Stimulated activated CD8-positive, alpha-beta memory T cell treated with anti-CD3 and anti-CD28 coated beads, Interleukin-12 subunit alpha, Interleukin-12 subunit beta, amount 100 ng/mL, for 24 hours (primary cell): ENCODE measurements at regions not wholly inside any gene's neighbourhood (a gene's known extent, or its start where the extent isn't known, plus 50 kb on each side); places are given as distances from the start of the nearest gene placed in this dataset.

Experiments
- DNase-seq: peaks from one replicate; pipeline ENCODE4 v3.0.0-alpha.2; 2020; ENCODE audit errors: extremely low read depth

- DNase-seq, result no peak
These were observed 138.0 kb upstream of the GPC1 start for GRCh38 chr2:240297256-240298116.

GRCh38 chr2:240298117-240298790, 137.2 kb upstream of the GPC1 start:
- DNase-seq, result no peak

GRCh38 chr2:240298803-240299709, 136.4 kb upstream of the GPC1 start:
- DNase-seq, result no peak

- DNase-seq, result no peak
These were observed 135.8 kb upstream of the GPC1 start for GRCh38 chr2:240299710-240300068.

GRCh38 chr2:240300261-240300821, 135.1 kb upstream of the GPC1 start:
- DNase-seq, result no peak

GRCh38 chr2:240300840-240301239, 134.6 kb upstream of the GPC1 start:
- no peak for DNase-seq

GRCh38 chr2:240301256-240301795, 134.1 kb upstream of the GPC1 start:
- no peak for DNase-seq

GRCh38 chr2:240302041-240302440, 133.4 kb upstream of the GPC1 start:
- DNase-seq, result no peak

- DNase-seq, result no peak
These were observed 132.4 kb upstream of the GPC1 start for GRCh38 chr2:240302933-240303595.

- no peak for DNase-seq
These were observed 131.3 kb upstream of the GPC1 start for GRCh38 chr2:240303896-240304745.

- no peak for DNase-seq
These were observed 130.7 kb upstream of the GPC1 start for GRCh38 chr2:240304746-240305161.

- no peak for DNase-seq
These were observed 130.0 kb upstream of the GPC1 start for GRCh38 chr2:240305369-240305962.

GRCh38 chr2:240306185-240306584, 129.3 kb upstream of the GPC1 start:
- no peak for DNase-seq

GRCh38 chr2:240308111-240308651, 127.3 kb upstream of the GPC1 start:
- DNase-seq, result no peak

GRCh38 chr2:240309214-240309613, 126.2 kb upstream of the GPC1 start:
- no peak for DNase-seq

GRCh38 chr2:240310201-240310600, 125.3 kb upstream of the GPC1 start:
- no peak for DNase-seq

- no peak for DNase-seq
These were observed 124.8 kb upstream of the GPC1 start for GRCh38 chr2:240310645-240311044.

- no peak for DNase-seq
These were observed 123.6 kb upstream of the GPC1 start for GRCh38 chr2:240311821-240312220.

GRCh38 chr2:240319221-240319854, 116.1 kb upstream of the GPC1 start:
- no peak for DNase-seq
